ENCODE measurements at regions not wholly inside any gene's neighbourhood (a gene's known extent, or its start where the extent isn't known, plus 50 kb on each side); places are given as distances from the start of the nearest gene placed in this dataset.

- no peak for TF ChIP-seq POLR2AphosphoS5 (IDR thresholded peaks at IDR 0.05)
- no peak for TF ChIP-seq CTCF (IDR thresholded peaks at IDR 0.05)
Observed at GRCh38 chr4:63563288-63564014, 845.8 kb downstream of the TECRL start.
